Astrocyte of the spinal cord (primary cell): ENCODE measurements at regions not wholly inside any gene's neighbourhood (a gene's known extent, or its start where the extent isn't known, plus 50 kb on each side); places are given as distances from the start of the nearest gene placed in this dataset.

Source experiments
- DNase-seq: peaks from one replicate; pipeline ENCODE4 v3.0.0; 2011; ENCODE audit warnings: low read depth, low spot score
- H3K4me3 ChIP-seq: 2 replicates; pipeline ENCODE4 v1.5.1; 2011; ENCODE audit warnings: low read depth, mild to moderate bottlenecking, low read length, moderate library complexity
- CTCF ChIP-seq: IDR thresholded peaks from 2 replicates; pipeline ENCODE4 v1.5.1; 2012; ENCODE audit warnings: low read depth, mild to moderate bottlenecking, low read length, inconsistent platforms
- in situ Hi-C: cut with HindIII; loops from 2 replicates; pipeline ENCODE4 v1.10.0; 2017; ENCODE audit warnings: low sequenced_read_pairs

DNA sequence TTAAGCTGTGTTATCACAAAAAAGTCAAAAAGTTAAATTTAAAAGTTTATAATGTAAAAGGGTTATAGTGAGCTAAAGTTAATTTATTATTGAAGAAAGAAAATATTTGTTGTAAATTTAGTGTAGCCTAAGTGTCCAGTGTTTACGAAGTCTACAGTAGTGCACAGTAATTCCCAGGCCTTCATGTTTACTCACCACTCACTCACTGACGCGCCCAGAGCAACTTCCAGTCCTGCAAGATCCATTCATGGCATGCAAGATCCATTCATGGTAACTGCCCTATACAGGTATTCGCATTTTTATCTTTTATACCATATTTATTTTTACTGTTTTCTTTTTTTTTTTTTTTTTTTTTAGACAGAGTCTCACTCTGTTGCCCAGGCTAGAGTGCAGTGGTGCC lies 69.5 kb downstream of the TPRA1 start:
- in situ Hi-C loops = no loop called here
- no peak overlapping the region for H3K4me3 ChIP-seq
- no peak for DNase-seq
- no peak for TF ChIP-seq CTCF

DNA sequence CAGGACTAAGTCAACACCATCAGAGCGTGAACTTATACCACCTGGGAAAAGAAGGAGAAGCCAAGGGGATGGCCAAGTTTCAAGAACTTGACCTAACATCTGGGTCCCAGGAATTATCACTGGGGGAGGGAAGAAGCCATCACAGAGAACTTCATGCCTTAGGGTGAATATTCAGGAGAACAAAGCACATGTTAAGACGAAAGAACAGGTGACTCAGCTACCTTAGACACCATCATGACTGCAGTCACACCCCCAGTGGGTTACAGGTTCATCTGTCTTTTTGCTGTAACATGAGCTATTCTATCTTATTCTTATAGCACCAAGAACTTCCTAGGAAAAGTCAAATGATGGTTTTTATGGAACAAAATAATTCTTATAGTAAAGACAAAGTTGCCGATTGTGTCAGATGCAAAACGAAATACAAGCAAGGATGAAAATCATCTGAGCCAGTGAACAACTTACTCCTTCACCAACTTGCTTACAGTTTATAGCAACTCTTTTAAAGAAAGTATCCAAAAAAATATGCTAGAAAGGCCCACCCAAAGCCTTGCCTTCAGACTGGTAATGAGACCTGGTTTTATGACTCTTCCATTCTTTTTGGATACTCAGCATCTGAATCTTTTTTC lies 72.0 kb downstream of the TPRA1 start:
- no peak for TF ChIP-seq CTCF
- in situ Hi-C loops = no loop called here
- no peak overlapping the region for H3K4me3 ChIP-seq
- DNase-seq = no peak

DNA sequence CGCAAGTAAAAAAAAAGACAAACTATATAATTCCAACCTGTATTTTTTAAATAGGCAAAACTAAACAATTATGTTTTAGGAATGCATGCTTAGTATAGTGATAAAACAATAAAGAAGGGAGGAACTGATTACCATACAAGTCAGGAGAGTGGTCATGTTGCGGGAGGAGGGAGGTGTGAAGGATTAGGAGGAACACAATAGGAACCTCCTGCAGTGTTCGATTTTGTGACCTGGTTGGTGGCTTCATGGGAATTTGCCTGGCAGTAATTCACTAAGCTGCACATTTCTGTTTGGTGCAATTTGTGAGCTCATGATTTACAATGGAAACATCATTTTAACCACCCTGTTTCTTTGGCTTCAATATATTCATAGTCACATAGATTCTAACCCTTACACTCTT lies 78.3 kb downstream of the TPRA1 start:
- no peak overlapping the region for H3K4me3 ChIP-seq
- in situ Hi-C loops = no loop called here
- DNase-seq = no peak
- TF ChIP-seq CTCF = no peak

GRCh38 chr3:127501177-127501576 lies 89.4 kb downstream of the TPRA1 start:
- no peak for DNase-seq
- TF ChIP-seq CTCF = no peak
- no peak overlapping the region for H3K4me3 ChIP-seq
- in situ Hi-C loops = no loop called here

DNA sequence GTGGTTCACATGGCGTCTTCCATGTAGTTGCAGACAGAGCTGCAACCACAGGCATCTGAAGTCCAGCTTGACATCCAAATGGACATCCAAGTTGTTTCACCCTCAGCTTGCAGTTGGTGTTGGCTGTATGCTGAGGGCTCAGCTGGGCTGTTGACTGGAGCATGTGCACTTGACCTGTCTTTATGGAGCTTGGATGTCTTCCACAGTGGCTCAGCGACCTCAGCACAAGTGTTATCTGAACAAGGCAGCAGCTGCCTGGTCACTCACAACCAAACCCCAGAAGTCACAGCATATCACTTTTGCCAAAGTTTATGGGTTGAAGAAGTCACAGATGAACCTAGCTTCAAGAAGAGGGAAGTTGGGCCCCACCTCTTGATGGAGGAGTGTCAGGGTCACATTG lies 92.9 kb downstream of the TPRA1 start:
- in situ Hi-C loops = no loop called here
- no peak for TF ChIP-seq CTCF
- H3K4me3 ChIP-seq = no peak overlapping the region
- DNase-seq = no peak

DNA sequence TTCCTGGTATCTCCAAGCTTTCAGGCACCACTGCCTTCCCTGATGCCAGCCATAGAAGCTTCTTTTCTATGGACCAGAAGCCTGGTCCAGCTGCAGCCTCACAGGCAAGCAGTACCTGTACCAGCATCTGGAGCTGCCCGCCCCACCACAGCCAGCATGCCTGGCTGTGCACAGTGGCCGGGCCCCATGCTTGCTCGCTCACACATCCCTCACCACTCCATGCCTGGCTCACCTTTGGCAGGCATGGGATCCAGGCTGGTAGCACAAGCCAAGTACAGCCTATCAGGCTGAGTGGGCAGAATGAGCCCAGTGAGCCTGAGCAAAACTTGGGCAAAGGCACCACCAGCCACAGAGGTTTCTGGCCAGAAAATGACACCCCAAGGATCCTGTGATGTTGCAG lies 93.4 kb downstream of the TPRA1 start:
- no peak for DNase-seq
- in situ Hi-C loops = no loop called here
- no peak overlapping the region for H3K4me3 ChIP-seq
- no peak for TF ChIP-seq CTCF
